Ectodermal cell (in vitro differentiated cells): ENCODE measurements at regions not wholly inside any gene's neighbourhood (a gene's known extent, or its start where the extent isn't known, plus 50 kb on each side); places are given as distances from the start of the nearest gene placed in this dataset.

Experiments
- H3K27ac ChIP-seq: 2 replicates; pipeline ENCODE4 v1.7.0; 2013; ENCODE audit warnings: mild to moderate bottlenecking, low read depth, low read length; ENCODE audit not compliant: insufficient read depth, poor library complexity, severe bottlenecking
- H3K27me3 ChIP-seq: 2 replicates; pipeline ENCODE4 v1.7.0; 2013; ENCODE audit warnings: mild to moderate bottlenecking, low read length; ENCODE audit not compliant: insufficient read depth, control insufficient read depth, poor library complexity, severe bottlenecking
- H3K36me3 ChIP-seq: one replicate; pipeline ENCODE4 v1.7.0; 2013; ENCODE audit warnings: low read length; ENCODE audit not compliant: control insufficient read depth, insufficient read depth
- H3K4me1 ChIP-seq: one replicate; pipeline ENCODE4 v1.7.0; 2013; ENCODE audit warnings: low read length; ENCODE audit not compliant: control insufficient read depth, insufficient read depth
- H3K4me3 ChIP-seq: 2 replicates; pipeline ENCODE4 v1.7.0; 2013; ENCODE audit warnings: low read depth, low read length, control low read depth; ENCODE audit not compliant: insufficient read depth
- H3K9me3 ChIP-seq: 2 replicates; pipeline ENCODE4 v1.7.0; 2013; ENCODE audit warnings: mild to moderate bottlenecking, low read length, moderate library complexity; ENCODE audit not compliant: control insufficient read depth
- WGBS, 2 experiments: methylation state at CpG; one replicate each; pipeline ENCODE4 v1.1.7; 2013; ENCODE audit warnings: missing lambda C conversion rate in 2 of 2; 5-methylcytosine and 5-hydroxymethylcytosine counted together

DNA sequence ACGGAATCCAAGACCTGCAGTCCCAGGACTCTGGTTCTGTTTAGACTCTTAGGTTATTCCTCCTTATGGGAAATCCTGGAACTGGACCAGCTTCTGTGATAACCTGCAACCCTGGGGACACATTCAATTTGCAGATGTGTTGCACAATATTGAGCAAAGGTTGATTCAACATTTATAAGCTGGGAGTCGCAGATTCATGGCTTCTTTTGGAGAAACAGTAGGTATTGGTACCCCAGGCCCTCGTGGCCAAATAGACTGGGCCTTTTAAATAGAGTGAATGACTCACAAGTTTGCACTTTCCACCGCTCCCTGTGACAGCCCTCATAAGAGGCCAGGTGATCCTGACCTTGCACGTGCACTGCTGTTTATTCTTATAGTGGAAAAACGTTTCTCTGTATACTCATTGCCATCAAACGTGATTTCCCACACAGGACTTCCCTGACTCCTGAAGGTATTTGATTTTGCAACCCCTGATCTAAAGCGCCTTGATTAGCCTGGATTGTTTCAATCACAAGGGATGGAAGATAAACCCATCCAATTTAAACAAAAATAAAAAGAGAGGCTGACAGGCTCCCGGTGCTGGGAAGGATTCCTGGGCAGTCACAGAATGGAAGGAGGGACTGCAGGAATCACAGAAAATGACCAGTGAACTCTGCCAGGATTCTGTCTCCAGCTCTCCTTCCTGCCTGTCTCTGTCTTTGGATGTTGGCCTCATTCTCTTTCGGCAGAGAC, 98.0 kb downstream of the VCPKMT start:
- WGBS, 2 experiments: 90% methylated on average over 10 of the region's 10 CpGs
- H3K27me3 ChIP-seq: no peaks in the 10 kb centered on the region
- H3K4me3 ChIP-seq: no peak overlapping the region
- H3K36me3 ChIP-seq: no peaks in the 10 kb centered on the region
- no peaks in the 10 kb centered on the region for H3K4me1 ChIP-seq
- H3K27ac ChIP-seq: no peak overlapping the region
- H3K9me3 ChIP-seq: no peaks in the 10 kb centered on the region

DNA sequence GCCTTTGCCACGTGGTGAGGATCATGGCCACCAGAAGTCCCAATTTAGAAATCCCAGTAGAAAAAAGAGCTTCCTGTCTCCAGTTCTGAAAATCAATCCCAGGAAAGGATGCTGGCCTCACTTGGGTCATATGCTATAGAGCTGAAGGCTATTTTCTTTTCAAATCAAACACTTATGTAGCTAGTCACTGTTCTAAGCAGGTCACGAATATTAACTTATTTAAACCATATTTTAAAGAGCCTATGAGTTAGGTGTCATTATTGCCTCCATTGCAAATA, 97.5 kb downstream of the VCPKMT start:
- 87% methylated on average over 1 to 2 of the region's 2 CpGs for WGBS, 2 experiments
- no peak overlapping the region for H3K27ac ChIP-seq
- H3K27me3 ChIP-seq: no peaks in the 10 kb centered on the region
- H3K9me3 ChIP-seq: no peaks in the 10 kb centered on the region
- no peaks in the 10 kb centered on the region for H3K4me1 ChIP-seq
- no peaks in the 10 kb centered on the region for H3K36me3 ChIP-seq
- H3K4me3 ChIP-seq: no peak overlapping the region

DNA sequence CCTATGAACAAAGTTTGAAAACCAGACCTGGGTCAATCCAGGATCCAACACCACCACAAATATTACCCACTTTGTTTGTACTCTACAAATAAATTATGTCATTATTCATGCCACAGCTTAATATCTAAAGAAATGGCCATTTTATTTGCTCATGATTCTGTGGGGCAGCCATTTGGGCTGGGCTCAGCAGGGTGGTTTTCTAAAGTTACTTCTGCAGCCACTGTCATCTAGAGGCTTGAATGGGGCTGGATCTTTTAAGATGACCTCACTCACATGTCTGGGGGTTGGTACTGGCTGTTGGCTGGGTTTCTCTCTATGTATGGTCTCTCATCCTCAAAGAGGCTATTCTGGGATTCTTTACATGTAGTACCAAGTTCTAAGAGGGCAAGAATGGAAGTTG, 96.2 kb downstream of the VCPKMT start:
- Histone ChIP-seq H3K27ac (no peak overlapping the region), H3K9me3 (no peaks in the 10 kb centered on the region), H3K4me1 (no peaks in the 10 kb centered on the region), H3K4me3 (no peak overlapping the region), H3K27me3 (no peaks in the 10 kb centered on the region), H3K36me3 (no peaks in the 10 kb centered on the region)

DNA sequence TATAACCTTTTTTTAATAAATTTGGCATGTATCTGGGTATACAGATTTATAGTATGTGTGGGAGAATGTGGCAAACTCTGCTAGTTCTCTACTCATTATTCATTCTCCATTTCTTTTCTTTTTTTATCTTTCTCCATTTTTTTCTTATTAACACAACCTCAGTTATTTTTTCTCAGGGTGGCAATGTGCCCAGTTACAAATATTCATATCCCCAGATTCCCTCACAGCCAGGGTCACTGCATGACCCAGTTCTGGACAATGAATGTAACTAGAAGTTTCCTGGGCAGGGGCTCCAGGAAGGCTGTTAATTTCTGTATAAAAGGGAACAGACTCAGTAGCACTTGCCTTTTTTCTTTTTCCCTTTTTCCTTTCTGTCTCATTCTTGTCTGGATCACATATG, 95.6 kb downstream of the VCPKMT start:
- Histone ChIP-seq H3K4me1 (no peaks in the 10 kb centered on the region), H3K27ac (no peak overlapping the region), H3K27me3 (no peaks in the 10 kb centered on the region), H3K9me3 (no peaks in the 10 kb centered on the region), H3K36me3 (no peaks in the 10 kb centered on the region), H3K4me3 (no peak overlapping the region)

DNA sequence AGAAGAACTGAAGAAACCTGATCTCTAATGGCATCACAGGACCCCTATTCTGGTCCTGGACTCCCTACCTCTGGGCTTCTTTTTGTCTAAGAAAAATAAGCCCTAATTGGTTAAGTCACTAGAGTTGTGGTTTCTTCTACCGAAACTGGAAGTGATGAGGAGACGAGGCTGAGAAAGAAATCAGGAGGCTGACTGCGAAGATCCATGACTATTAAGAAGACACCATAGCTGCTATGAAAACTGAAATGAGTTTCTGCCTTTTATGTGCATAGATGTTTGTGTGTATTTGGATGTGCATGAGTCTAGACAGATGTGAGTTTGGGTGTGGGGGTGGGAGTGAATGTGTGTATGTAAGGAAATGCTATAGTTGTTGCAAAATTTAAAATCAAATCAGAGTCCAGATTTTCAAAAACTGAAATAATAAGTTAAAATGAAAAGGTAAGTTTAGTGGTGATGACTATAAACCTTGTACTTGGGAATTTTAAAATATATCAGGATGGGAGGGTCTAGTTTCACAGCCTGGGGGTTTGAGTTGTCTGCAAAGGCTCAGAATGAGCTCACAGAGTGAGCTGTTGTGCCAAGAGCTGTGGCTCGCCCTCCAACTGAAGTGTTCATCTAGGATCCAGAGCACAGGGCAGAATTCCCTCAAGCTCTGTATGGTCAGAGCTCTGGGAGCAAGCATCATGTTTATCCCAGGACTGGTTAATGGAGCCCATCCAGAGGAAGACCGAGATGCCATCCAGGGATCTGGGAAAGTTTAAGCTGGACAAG, 94.9 kb downstream of the VCPKMT start:
- no peaks in the 10 kb centered on the region for H3K27me3 ChIP-seq
- no peaks in the 10 kb centered on the region for H3K9me3 ChIP-seq
- no peaks in the 10 kb centered on the region for H3K36me3 ChIP-seq
- H3K27ac ChIP-seq: no peak overlapping the region
- no peak overlapping the region for H3K4me3 ChIP-seq
- H3K4me1 ChIP-seq: no peaks in the 10 kb centered on the region
- 95 to 96% methylated on average over 5 of the region's 5 CpGs for WGBS, 2 experiments

DNA sequence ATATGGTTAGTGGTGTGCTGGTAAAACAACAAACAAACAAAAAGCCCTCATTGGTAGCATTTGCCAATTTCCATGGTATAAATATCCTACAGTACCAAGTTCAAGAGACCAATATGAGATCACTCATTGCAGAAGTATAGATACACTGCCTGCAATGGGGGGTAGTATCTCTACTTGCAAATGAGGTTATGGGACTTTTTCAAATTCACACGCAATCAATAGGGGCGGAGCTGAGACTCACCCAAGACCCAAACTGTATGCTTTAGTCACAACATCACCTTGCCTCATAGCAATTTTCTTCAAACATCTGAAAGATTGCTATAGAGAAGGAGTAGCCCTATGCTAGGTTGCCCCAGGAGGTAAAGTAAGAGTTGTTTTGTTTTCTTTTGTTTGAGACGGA, 93.7 kb downstream of the VCPKMT start:
- no peak overlapping the region for H3K4me3 ChIP-seq
- 94 to 99% methylated on average over 1 to 3 of the region's 3 CpGs for WGBS, 2 experiments
- H3K27ac ChIP-seq: no peak overlapping the region
- H3K36me3 ChIP-seq: no peaks in the 10 kb centered on the region
- no peaks in the 10 kb centered on the region for H3K4me1 ChIP-seq
- H3K9me3 ChIP-seq: no peaks in the 10 kb centered on the region
- H3K27me3 ChIP-seq: no peaks in the 10 kb centered on the region

DNA sequence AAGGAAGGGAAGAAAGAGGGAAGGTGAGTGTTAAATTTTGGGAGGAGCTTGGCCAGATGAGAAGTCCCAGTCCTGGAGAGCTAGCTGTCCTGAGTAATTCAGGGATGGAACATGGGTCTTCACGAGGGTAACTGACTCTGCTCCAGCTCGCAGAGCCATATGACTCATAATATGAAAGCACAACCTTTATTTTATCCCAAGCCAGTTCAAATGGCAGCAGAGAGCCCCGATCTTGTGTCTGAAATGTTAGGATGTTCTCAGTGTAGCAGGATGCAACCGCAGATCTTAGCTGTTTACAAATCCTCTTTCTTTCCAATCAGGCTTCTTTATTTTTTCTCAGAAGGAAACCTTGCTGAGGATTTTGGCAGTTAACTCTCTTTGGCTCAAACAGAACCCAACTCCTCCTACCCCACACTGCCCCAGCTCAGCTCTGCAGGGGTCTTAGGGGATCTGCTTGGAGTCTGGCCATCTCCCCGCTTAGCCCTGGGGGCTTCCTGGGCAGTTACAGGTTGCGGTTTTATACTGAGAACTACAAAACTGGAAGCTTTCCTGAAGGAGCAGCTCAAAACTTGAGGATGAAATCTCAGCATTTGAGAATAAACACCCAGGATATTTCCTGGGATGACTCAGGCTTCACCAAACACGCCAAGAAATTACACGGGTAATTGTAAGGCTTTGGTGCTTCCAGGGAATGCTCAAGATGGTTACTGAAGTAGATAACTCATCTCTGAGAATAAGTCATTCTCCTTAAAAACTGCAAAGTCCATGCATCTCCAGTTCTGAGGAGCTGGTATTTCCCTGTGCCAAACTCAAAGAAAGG, 92.5 kb downstream of the VCPKMT start:
- Histone ChIP-seq H3K36me3 (no peaks in the 10 kb centered on the region), H3K9me3 (no peaks in the 10 kb centered on the region), H3K4me1 (no peaks in the 10 kb centered on the region), H3K27me3 (no peaks in the 10 kb centered on the region), H3K4me3 (no peak overlapping the region), H3K27ac (no peak overlapping the region)
- 73 to 84% methylated on average over 8 of the region's 8 CpGs for WGBS, 2 experiments

DNA sequence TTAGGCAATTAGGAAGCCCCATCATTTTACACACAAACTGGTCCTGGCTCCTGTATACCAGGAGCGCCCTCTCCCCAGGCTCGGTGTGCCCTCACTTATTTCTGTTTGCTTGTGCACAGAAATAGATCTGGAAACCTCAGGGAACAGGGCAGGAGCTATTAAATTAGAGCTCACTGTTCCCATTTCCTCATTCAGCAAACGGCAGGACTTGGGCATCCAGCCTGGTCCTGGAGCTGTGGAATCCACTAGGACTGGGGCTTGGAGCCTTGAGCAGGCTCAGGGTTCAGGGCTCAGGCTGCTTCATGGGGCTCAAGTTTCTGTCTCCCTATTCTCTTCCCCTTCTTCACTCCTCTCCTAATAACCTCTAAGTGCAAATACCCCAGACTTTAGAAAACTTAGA, 91.3 kb downstream of the VCPKMT start:
- no peaks in the 10 kb centered on the region for H3K4me1 ChIP-seq
- no peaks in the 10 kb centered on the region for H3K9me3 ChIP-seq
- no peaks in the 10 kb centered on the region for H3K36me3 ChIP-seq
- 90 to 96% methylated on average over 3 of the region's 3 CpGs for WGBS, 2 experiments
- H3K27me3 ChIP-seq: no peaks in the 10 kb centered on the region
- H3K27ac ChIP-seq: no peak overlapping the region
- H3K4me3 ChIP-seq: no peak overlapping the region

DNA sequence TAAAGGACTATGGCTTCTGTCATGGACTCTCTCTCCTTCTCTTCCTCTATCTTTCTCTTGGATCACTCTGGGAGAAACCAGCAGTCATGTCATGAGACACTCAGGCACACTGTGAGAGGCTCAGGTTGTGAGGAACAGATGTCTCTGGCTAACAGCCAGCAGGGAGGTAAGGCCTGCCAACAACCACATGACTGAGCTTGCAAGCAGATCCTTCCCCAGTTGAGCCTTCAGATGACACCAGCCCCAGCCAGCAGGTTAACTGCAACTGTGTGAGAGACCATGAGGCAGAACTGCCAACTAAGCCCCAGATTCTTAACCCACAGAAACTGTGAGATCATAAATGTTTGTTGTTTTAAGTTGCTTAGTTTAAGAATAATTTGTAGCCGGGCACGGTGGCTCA, 90.6 kb downstream of the VCPKMT start:
- Histone ChIP-seq H3K4me1 (no peaks in the 10 kb centered on the region), H3K36me3 (no peaks in the 10 kb centered on the region), H3K27ac (no peak overlapping the region), H3K27me3 (no peaks in the 10 kb centered on the region), H3K4me3 (no peak overlapping the region), H3K9me3 (no peaks in the 10 kb centered on the region)
- 92 to 96% methylated on average over 2 of the region's 2 CpGs for WGBS, 2 experiments

DNA sequence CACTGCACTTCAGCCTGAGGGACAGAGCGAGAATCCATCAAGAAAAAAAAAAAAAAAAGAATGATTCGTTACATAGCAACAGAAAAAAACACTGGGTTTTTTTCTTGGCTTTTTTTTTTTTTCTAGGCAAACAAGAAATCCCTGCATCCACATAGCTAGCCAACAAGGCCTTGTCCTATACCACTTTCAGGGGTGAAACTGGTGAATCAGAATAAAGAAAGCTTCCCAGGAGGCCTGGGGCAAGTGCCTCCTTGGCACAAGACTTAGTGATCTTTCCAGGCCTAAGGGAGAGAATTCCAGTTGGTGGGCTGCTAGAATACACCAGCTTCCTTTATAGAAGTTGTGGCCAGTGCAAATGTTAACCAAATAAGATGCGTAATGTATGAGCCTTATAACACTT, 90.0 kb downstream of the VCPKMT start:
- H3K9me3 ChIP-seq: no peaks in the 10 kb centered on the region
- H3K4me3 ChIP-seq: no peak overlapping the region
- no peaks in the 10 kb centered on the region for H3K27me3 ChIP-seq
- H3K36me3 ChIP-seq: no peaks in the 10 kb centered on the region
- no peak overlapping the region for H3K27ac ChIP-seq
- no peaks in the 10 kb centered on the region for H3K4me1 ChIP-seq
- 96 to 97% methylated on average over 2 to 3 of the region's 3 CpGs for WGBS, 2 experiments
